ENCODE measurements at regions not wholly inside any gene's neighbourhood (a gene's known extent, or its start where the extent isn't known, plus 50 kb on each side); places are given as distances from the start of the nearest gene placed in this dataset.

GRCh38 chr3:71857956-71858355, 73.0 kb upstream of the PROK2 start:
- Mint-ChIP-seq H3K27ac (no peak overlapping the region), H3K4me3 (no peak overlapping the region), H3K27me3 (ENCODE audit: insufficient read depth) (peaks cover 38% of the 10 kb centered on the region), H3K4me1 (peaks cover 7% of the 10 kb centered on the region), H3K36me3 (ENCODE audit: low read depth) (no peaks in the 10 kb centered on the region), H3K9me3 (peaks cover 13% of the 10 kb centered on the region)
- H3K36me3 ChIP-seq (ENCODE audit: control insufficient read depth, insufficient read depth, low read length), result no peaks in the 10 kb centered on the region
- no peak overlapping the region for H3K27ac ChIP-seq (ENCODE audit: low read depth, low read length)
- H3K9ac ChIP-seq (ENCODE audit: extremely low read depth, low read length, poor library complexity, severe bottlenecking), result no peak overlapping the region
- no peaks in the 10 kb centered on the region for H3K27me3 ChIP-seq (ENCODE audit: control insufficient read depth, insufficient read depth, low read length, poor library complexity, severe bottlenecking)
- H3K4me3 ChIP-seq (ENCODE audit: low read length), result no peak overlapping the region
- H3K4me1 ChIP-seq (ENCODE audit: control insufficient read depth, insufficient read depth, low read length), result no peaks in the 10 kb centered on the region
- WGBS, 2 experiments (ENCODE audit: insufficient coverage in 1 of 2, insufficient read length in 1 of 2), result 97 to 100% methylated on average over 2 to 3 of the region's 3 CpGs
- TF ChIP-seq, protein P1, sequence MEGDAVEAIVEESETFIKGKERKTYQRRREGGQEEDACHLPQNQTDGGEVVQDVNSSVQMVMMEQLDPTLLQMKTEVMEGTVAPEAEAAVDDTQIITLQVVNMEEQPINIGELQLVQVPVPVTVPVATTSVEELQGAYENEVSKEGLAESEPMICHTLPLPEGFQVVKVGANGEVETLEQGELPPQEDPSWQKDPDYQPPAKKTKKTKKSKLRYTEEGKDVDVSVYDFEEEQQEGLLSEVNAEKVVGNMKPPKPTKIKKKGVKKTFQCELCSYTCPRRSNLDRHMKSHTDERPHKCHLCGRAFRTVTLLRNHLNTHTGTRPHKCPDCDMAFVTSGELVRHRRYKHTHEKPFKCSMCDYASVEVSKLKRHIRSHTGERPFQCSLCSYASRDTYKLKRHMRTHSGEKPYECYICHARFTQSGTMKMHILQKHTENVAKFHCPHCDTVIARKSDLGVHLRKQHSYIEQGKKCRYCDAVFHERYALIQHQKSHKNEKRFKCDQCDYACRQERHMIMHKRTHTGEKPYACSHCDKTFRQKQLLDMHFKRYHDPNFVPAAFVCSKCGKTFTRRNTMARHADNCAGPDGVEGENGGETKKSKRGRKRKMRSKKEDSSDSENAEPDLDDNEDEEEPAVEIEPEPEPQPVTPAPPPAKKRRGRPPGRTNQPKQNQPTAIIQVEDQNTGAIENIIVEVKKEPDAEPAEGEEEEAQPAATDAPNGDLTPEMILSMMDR (conservative IDR thresholded peaks at IDR 0.05), result no peak
- peaks cover 14% of the 10 kb centered on the region for H3K9me3 ChIP-seq (ENCODE audit: control insufficient read depth, low read length)
- DNase-seq, result no peak

DNA sequence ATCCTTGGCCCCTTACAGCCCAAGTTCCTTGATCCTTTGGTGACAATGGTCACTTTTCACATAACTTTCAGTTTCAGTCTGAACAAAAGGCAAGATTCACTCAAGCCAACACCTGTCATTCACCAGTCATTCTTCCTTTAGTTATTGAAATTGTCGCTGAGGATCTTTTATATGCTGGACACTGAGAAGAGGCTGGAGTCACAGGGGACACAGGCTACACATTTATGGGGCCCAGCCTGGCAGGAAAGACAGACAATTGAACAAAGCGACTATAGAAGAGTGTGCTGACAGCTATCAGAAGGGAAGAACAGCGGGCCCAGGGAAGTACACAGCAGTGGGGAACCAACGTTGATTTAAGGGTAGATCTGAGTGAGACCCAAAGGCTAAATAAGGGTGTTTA, 69.8 kb upstream of the PROK2 start:
- 71 to 89% methylated on average over 3 to 4 of the region's 4 CpGs for WGBS, 2 experiments (ENCODE audit: insufficient coverage in 1 of 2, insufficient read length in 1 of 2)
- Histone ChIP-seq H3K9ac (ENCODE audit: extremely low read depth, low read length, poor library complexity, severe bottlenecking) (no peak overlapping the region), H3K27me3 (ENCODE audit: control insufficient read depth, insufficient read depth, low read length, poor library complexity, severe bottlenecking) (no peaks in the 10 kb centered on the region), H3K4me3 (ENCODE audit: low read length) (no peak overlapping the region), H3K27ac (ENCODE audit: low read depth, low read length) (no peak overlapping the region), H3K9me3 (ENCODE audit: control insufficient read depth, low read length) (no peaks in the 10 kb centered on the region), H3K4me1 (ENCODE audit: control insufficient read depth, insufficient read depth, low read length) (no peaks in the 10 kb centered on the region), H3K36me3 (ENCODE audit: control insufficient read depth, insufficient read depth, low read length) (no peaks in the 10 kb centered on the region)
- no peaks in the 10 kb centered on the region for H3K9me3 Mint-ChIP-seq
- no peak for DNase-seq
- TF ChIP-seq, protein P1 (conservative IDR thresholded peaks at IDR 0.05), result no peak
- peaks cover 2% of the 10 kb centered on the region for H3K4me1 Mint-ChIP-seq
- no peak overlapping the region for H3K4me3 Mint-ChIP-seq
- H3K36me3 Mint-ChIP-seq (ENCODE audit: low read depth), result no peaks in the 10 kb centered on the region
- H3K27ac Mint-ChIP-seq, result no peak overlapping the region
- peaks cover 36% of the 10 kb centered on the region for H3K27me3 Mint-ChIP-seq (ENCODE audit: insufficient read depth)

DNA sequence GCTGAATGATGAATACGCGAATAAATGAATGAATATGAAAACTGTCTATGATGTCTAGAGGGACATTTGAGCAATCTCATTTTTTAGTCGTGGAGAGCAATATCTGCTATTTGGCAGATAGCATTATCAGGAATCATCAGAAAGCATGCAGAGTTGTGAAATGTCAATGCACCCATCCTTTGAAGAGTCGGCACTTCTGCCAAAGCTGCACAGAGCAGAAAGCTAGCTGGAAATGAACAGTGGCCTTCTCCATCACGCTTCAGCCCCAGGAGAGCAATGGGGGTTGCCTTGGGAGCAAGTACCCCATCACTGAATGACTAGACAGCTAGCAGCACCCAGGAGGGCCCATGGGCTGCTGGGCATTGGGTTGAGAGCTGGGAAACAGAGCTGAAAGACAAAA, 69.1 kb upstream of the PROK2 start:
- H3K9me3 Mint-ChIP-seq, result no peaks in the 10 kb centered on the region
- no peak overlapping the region for H3K27ac ChIP-seq (ENCODE audit: low read depth, low read length)
- WGBS, 2 experiments (ENCODE audit: insufficient coverage in 1 of 2, insufficient read length in 1 of 2), result 92 to 96% methylated on average over 5 of the region's 5 CpGs
- H3K4me1 ChIP-seq (ENCODE audit: control insufficient read depth, insufficient read depth, low read length), result no peaks in the 10 kb centered on the region
- no peak overlapping the region for H3K4me3 Mint-ChIP-seq
- peaks cover 36% of the 10 kb centered on the region for H3K27me3 Mint-ChIP-seq (ENCODE audit: insufficient read depth)
- H3K4me1 Mint-ChIP-seq, result peaks cover 2% of the 10 kb centered on the region
- H3K27me3 ChIP-seq (ENCODE audit: control insufficient read depth, insufficient read depth, low read length, poor library complexity, severe bottlenecking), result no peaks in the 10 kb centered on the region
- no peaks in the 10 kb centered on the region for H3K36me3 Mint-ChIP-seq (ENCODE audit: low read depth)
- H3K27ac Mint-ChIP-seq, result no peak overlapping the region
- TF ChIP-seq, protein P1 (conservative IDR thresholded peaks at IDR 0.05), result no peak
- no peaks in the 10 kb centered on the region for H3K9me3 ChIP-seq (ENCODE audit: control insufficient read depth, low read length)
- no peak overlapping the region for H3K9ac ChIP-seq (ENCODE audit: extremely low read depth, low read length, poor library complexity, severe bottlenecking)
- DNase-seq, result no peak
- no peak overlapping the region for H3K4me3 ChIP-seq (ENCODE audit: low read length)
- H3K36me3 ChIP-seq (ENCODE audit: control insufficient read depth, insufficient read depth, low read length), result no peaks in the 10 kb centered on the region
